HUES48 (cell line): ENCODE measurements at regions not wholly inside any gene's neighbourhood (a gene's known extent, or its start where the extent isn't known, plus 50 kb on each side); places are given as distances from the start of the nearest gene placed in this dataset.

Experiments used
- H3K27ac ChIP-seq: one replicate; pipeline ENCODE4 v1.7.0; 2013; ENCODE audit warnings: low read depth, low read length, inconsistent platforms
- H3K27me3 ChIP-seq: 2 replicates; pipeline ENCODE4 v1.6.1; 2013; ENCODE audit warnings: mild to moderate bottlenecking, low read length; ENCODE audit not compliant: control insufficient read depth, insufficient read depth
- H3K36me3 ChIP-seq: 2 replicates; pipeline ENCODE4 v1.6.1; 2013; ENCODE audit warnings: low read length; ENCODE audit not compliant: control insufficient read depth, insufficient read depth
- H3K4me1 ChIP-seq: 2 replicates; pipeline ENCODE4 v1.6.1; 2013; ENCODE audit warnings: mild to moderate bottlenecking, low read length; ENCODE audit not compliant: control insufficient read depth, insufficient read depth
- H3K4me3 ChIP-seq: 2 replicates; pipeline ENCODE4 v1.5.1; 2013; ENCODE audit warnings: mild to moderate bottlenecking, low read depth, low read length
- H3K9ac ChIP-seq: 2 replicates; pipeline ENCODE4 v1.6.1; 2013; ENCODE audit warnings: mild to moderate bottlenecking, low read depth, low read length, moderate library complexity
- H3K9me3 ChIP-seq: 2 replicates; pipeline ENCODE4 v1.6.1; 2013; ENCODE audit warnings: low read length; ENCODE audit not compliant: control insufficient read depth, insufficient read depth

DNA sequence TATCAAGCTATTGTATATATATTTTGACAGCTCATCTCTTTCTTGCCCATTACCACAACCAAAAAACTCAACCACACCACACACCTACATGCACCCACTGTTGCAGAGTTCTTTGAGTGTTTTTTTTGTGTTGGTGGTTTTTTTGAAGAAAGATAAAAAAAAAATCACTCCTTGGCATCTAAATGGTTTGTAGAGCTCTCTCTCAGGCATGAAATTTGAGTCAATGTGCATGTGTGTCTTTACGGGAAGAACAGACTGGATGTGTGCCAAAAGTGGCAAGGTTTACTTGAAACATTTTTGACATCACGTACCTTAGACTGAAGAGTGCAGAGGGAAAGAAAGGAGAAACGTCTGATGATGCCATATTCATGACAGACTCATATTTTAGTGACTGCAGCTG lies 154.2 kb downstream of the FHIP1A start:
- no peaks in the 10 kb centered on the region; the same call in 1 of the 2 replicates for H3K36me3 ChIP-seq
- no peak overlapping the region for H3K27ac ChIP-seq
- no peak overlapping the region for H3K9ac ChIP-seq
- H3K4me3 ChIP-seq = no peak overlapping the region
- no peaks in the 10 kb centered on the region for H3K9me3 ChIP-seq
- no peaks in the 10 kb centered on the region for H3K27me3 ChIP-seq
- H3K4me1 ChIP-seq = peaks cover 10% of the 10 kb centered on the region; the same call in 1 of the 2 replicates

DNA sequence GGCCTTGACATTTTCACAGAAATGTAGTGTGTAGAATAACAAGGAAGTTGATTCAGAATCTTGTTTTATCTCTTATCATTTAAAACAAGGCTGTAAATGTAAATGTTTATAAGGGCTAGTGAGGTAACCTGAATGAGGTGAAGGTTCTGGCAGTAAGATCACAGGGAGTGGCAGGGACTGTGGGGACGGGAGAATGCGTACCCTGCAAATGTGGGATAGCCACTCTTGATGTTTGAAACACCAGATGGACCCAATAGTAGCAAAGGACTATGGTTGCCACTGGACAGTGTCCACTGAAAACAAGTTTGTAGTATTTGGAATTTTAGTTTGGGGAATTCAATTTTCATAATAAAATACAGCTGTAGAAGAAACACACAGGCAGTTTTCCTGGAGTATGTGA lies 155.3 kb downstream of the FHIP1A start:
- H3K9ac ChIP-seq = no peak overlapping the region
- no peak overlapping the region for H3K27ac ChIP-seq
- no peaks in the 10 kb centered on the region for H3K9me3 ChIP-seq
- no peaks in the 10 kb centered on the region for H3K27me3 ChIP-seq
- H3K36me3 ChIP-seq = no peaks in the 10 kb centered on the region; the same call in 1 of the 2 replicates
- H3K4me3 ChIP-seq = no peak overlapping the region
- peaks cover 6% of the 10 kb centered on the region; the same call in 1 of the 2 replicates for H3K4me1 ChIP-seq

DNA sequence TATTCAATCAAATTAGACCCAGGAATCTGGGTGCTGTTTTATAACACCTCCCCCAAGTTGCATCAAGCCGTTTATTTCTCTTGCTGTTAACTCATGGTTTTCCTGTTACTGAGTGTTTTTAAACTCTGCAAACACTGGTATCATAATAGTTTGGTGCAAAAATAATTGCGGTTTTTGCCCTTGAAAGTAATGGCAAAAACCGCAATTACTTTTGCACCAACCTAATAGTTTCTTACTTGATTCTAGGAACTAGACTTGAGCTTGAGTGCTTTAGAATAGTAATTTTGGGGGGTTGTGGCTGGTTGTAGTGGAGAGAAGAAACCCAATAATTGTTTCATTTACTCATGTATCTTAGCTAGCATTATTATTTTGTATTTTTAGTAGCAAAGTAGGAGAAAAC lies 156.6 kb downstream of the FHIP1A start:
- Histone ChIP-seq H3K27me3 (no peaks in the 10 kb centered on the region), H3K36me3 (no peaks in the 10 kb centered on the region; the same call in 1 of the 2 replicates), H3K4me1 (peaks cover 4% of the 10 kb centered on the region; the same call in 1 of the 2 replicates), H3K9me3 (no peaks in the 10 kb centered on the region), H3K9ac (no peak overlapping the region), H3K4me3 (no peak overlapping the region), H3K27ac (no peak overlapping the region)

DNA sequence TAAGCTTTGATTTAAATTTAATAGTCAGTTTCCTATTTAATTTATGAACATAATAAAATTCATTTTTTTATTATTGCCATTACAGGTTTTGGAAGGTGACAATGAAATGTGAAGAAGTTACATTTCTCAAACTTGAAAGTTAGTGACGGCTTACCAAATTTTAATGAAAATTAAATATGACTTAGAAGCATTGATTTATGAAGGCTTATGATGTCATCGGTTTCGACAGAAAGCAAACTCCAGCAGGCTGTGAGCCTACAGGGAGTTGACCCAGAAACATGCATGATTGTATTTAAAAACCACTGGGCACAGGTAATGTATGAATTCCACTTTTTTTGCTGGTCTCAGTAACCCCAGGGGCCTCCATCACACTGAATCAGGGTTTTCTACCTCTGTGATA lies 157.1 kb downstream of the FHIP1A start:
- H3K4me1 ChIP-seq = peaks cover 4% of the 10 kb centered on the region; the same call in 1 of the 2 replicates
- H3K9ac ChIP-seq = no peak overlapping the region
- H3K4me3 ChIP-seq = no peak overlapping the region
- H3K27ac ChIP-seq = no peak overlapping the region
- H3K36me3 ChIP-seq = no peaks in the 10 kb centered on the region; the same call in 1 of the 2 replicates
- no peaks in the 10 kb centered on the region for H3K9me3 ChIP-seq
- H3K27me3 ChIP-seq = no peaks in the 10 kb centered on the region

DNA sequence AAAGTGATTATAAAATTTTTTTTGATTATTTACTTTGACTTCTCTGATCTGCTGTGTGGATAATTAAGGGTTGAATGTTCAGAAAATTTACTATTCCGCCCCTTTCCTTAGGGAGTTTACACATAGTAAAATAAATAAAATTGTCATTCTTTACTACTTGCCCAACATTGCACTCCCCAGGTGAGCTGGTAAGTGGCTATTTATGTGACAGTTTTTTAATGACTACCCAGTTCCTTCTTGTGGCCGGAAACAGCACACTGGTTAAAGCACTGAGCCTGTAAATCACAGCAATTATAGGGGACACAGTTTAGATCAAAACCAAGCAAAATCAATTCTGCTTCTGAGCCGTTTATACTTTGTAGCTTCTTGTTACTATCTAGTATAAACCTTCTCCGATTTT lies 158.1 kb downstream of the FHIP1A start:
- no peak overlapping the region for H3K27ac ChIP-seq
- H3K9me3 ChIP-seq = no peaks in the 10 kb centered on the region
- peaks cover 4% of the 10 kb centered on the region; the same call in 1 of the 2 replicates for H3K4me1 ChIP-seq
- H3K9ac ChIP-seq = no peak overlapping the region
- H3K4me3 ChIP-seq = no peak overlapping the region
- H3K36me3 ChIP-seq = no peaks in the 10 kb centered on the region; the same call in 1 of the 2 replicates
- H3K27me3 ChIP-seq = no peaks in the 10 kb centered on the region

DNA sequence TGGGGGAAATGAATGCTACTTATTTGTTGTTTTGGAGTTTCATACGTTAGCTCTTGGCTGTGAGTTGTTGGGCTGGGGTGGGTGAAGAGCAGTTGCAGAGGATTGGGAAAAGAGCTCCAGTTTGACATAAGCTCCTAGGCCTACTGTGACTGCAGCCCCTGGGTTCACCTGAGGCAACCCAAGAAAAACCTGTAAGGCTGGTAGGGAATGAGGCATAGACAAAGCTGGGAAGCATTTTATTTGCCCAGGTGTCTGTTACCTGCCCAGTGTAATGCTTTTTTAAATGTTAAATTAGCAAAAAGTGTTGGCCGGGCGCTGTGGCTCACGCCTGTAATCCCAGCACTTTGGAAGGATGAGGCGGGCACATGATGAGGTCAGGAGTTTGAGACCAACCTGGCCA lies 160.0 kb downstream of the FHIP1A start:
- peaks cover 4% of the 10 kb centered on the region; the same call in 1 of the 2 replicates for H3K4me1 ChIP-seq
- H3K27me3 ChIP-seq = no peaks in the 10 kb centered on the region
- no peak overlapping the region for H3K27ac ChIP-seq
- no peak overlapping the region for H3K9ac ChIP-seq
- no peaks in the 10 kb centered on the region for H3K9me3 ChIP-seq
- no peak overlapping the region for H3K4me3 ChIP-seq
- no peaks in the 10 kb centered on the region; the same call in 1 of the 2 replicates for H3K36me3 ChIP-seq

DNA sequence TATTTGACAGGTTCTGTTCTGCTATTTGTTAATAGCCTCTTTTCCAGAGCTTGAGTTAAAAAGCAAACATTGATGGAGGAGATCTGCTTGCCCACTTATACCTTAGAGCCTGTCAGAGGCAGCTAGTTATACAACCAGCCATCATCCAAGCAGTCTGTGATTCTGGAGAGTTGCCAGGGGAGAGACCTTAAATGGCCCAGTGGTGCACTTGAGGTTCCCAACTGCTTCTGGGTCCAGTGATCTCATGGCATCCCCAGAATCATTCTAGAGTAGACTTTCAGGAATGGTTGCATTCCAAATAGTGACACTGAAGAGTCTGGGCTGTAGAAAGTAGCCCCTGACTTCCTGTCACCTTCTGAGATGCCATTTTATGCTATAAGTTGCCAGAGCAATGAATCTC lies 160.7 kb downstream of the FHIP1A start:
- Histone ChIP-seq H3K27me3 (no peaks in the 10 kb centered on the region), H3K9ac (no peak overlapping the region), H3K4me3 (no peak overlapping the region), H3K4me1 (no peaks in the 10 kb centered on the region), H3K27ac (no peak overlapping the region), H3K9me3 (no peaks in the 10 kb centered on the region), H3K36me3 (no peaks in the 10 kb centered on the region; the same call in 1 of the 2 replicates)

DNA sequence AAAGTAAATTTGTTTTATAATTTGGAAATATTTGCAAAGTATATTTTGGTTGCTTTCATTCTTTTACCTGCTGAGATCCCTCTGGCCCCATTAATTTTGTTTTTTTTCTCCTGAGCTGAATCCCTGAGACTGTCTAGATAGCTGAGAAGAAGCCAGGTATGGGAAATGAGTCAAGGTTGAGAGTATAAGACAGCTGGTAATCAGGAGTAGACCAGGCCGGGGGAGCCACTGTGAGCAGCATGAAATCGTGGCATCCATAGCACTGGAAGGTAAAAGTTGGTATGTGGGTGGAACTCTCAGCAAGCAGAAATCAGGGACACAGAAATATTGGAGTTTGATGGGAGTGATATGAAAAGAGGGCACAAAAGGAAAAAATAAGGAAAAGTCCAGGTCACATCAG lies 164.5 kb downstream of the FHIP1A start:
- 0 out of 2 replicates have a peak, but pooled peaks cover 8% of the 10 kb centered on the region for H3K36me3 ChIP-seq
- no peak overlapping the region for H3K27ac ChIP-seq
- no peaks in the 10 kb centered on the region for H3K9me3 ChIP-seq
- H3K27me3 ChIP-seq = no peaks in the 10 kb centered on the region
- H3K4me3 ChIP-seq = no peak overlapping the region
- H3K4me1 ChIP-seq = no peaks in the 10 kb centered on the region
- H3K9ac ChIP-seq = no peak overlapping the region

DNA sequence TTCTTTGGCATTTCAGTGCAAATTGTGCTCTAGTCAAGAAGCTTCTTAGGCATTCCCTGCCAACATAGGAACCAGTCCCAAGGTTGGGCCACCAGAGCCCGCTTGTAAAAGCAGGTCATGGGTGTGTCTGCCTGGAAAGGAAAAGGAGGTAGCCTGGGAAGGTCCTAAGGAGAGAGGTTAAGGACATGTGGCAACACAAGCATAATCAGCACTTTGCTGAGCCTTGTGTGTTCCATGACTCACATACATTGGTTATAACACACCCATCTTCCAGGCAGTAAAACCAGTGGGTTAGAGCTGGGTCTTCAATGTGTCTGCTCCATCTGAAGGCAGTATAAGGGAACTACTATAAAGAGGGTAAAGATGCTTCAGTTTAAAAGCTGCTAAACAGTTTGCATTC lies 165.0 kb downstream of the FHIP1A start:
- no peak overlapping the region for H3K9ac ChIP-seq
- no peaks in the 10 kb centered on the region for H3K9me3 ChIP-seq
- 0 out of 2 replicates have a peak, but pooled peaks cover 8% of the 10 kb centered on the region for H3K36me3 ChIP-seq
- no peak overlapping the region for H3K27ac ChIP-seq
- H3K4me3 ChIP-seq = no peak overlapping the region
- H3K27me3 ChIP-seq = no peaks in the 10 kb centered on the region
- no peaks in the 10 kb centered on the region for H3K4me1 ChIP-seq

DNA sequence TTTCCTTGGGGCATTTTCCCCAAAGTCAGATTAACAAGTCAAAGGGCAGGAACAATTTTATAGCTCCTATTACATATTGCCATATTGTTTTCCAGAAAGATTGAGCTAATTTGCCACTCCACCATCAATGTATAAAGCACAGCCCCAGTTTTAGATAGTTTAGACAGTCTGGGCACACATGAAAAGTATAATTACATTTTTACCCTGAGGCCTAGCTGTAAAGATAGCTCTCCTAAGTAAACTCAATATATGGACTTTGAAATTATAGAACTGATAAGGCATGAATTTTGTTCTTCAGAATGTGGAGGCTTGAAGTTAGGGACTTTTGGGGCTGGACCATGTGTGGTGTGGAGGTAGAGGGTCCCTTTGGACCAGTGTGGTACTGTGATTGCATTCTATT lies 166.0 kb downstream of the FHIP1A start:
- Histone ChIP-seq H3K36me3 (0 out of 2 replicates have a peak, but pooled peaks cover 8% of the 10 kb centered on the region), H3K9me3 (no peaks in the 10 kb centered on the region), H3K9ac (no peak overlapping the region), H3K27me3 (no peaks in the 10 kb centered on the region), H3K27ac (no peak overlapping the region), H3K4me1 (no peaks in the 10 kb centered on the region), H3K4me3 (no peak overlapping the region)

DNA sequence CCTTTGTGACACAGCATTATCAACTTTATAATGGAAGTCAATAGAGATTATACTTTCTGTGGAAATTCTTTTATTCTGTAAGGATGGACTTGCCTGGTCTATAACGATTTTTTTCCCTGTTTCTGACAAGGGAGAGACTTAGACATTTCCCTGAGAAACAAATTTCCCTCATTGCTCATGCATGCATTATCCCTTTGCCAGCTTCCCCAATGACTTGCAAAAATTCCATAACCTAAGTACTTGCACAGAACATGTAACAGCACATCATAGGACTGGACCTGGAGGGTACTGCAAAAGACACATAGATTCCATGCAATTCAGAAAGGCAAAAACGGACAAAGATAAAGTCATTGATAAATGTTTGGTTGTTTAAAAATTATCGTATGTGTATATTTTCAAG lies 166.7 kb downstream of the FHIP1A start:
- H3K36me3 ChIP-seq = 0 out of 2 replicates have a peak, but pooled peaks cover 8% of the 10 kb centered on the region

More for the DNA sequence above, 166.7 kb downstream of the FHIP1A start:
- Histone ChIP-seq H3K4me3 (no peak overlapping the region), H3K27me3 (no peaks in the 10 kb centered on the region), H3K27ac (no peak overlapping the region), H3K4me1 (no peaks in the 10 kb centered on the region), H3K9me3 (no peaks in the 10 kb centered on the region), H3K9ac (no peak overlapping the region)
